PC-3 (cell line): ENCODE measurements at regions not wholly inside any gene's neighbourhood (a gene's known extent, or its start where the extent isn't known, plus 50 kb on each side); places are given as distances from the start of the nearest gene placed in this dataset.

ENCODE experiments used
- EZH2phosphoT487 ChIP-seq: fragments of 300-600 bp; sonication (generic); IDR thresholded peaks from 2 replicates; pipeline ENCODE4 v1.6.1; 2018; ENCODE audit warnings: mild to moderate bottlenecking, antibody characterized with exemption, low read length, borderline replicate concordance
- TF ChIP-seq, protein P1 (sequence below): fragments of 300-600 bp; sonication (generic); conservative IDR thresholded peaks from 2 replicates; pipeline ENCODE4 v1.5.1; 2017; ENCODE audit warnings: antibody characterized with exemption, low read depth, mild to moderate bottlenecking, low read length

DNA sequence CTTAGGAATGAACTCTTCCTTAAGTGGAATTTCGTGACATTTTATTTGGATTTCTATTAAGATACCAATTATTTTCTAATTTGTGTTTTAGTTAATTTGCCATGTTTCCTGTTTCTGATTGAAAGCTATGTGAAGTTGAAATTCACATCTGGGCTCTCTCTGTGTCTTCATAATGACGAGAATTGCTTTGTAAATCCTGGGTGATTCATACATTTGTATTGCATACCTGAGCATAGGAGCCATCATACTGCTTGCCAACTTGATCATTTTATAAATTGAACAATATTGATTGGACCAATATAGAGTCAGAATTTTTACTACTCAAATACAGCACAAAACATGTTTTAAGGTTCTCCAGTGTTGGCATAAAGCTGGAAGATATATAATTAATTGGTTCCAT, 817.9 kb downstream of the BRINP3 start:
- TF ChIP-seq, protein P1, sequence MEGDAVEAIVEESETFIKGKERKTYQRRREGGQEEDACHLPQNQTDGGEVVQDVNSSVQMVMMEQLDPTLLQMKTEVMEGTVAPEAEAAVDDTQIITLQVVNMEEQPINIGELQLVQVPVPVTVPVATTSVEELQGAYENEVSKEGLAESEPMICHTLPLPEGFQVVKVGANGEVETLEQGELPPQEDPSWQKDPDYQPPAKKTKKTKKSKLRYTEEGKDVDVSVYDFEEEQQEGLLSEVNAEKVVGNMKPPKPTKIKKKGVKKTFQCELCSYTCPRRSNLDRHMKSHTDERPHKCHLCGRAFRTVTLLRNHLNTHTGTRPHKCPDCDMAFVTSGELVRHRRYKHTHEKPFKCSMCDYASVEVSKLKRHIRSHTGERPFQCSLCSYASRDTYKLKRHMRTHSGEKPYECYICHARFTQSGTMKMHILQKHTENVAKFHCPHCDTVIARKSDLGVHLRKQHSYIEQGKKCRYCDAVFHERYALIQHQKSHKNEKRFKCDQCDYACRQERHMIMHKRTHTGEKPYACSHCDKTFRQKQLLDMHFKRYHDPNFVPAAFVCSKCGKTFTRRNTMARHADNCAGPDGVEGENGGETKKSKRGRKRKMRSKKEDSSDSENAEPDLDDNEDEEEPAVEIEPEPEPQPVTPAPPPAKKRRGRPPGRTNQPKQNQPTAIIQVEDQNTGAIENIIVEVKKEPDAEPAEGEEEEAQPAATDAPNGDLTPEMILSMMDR: no peak
- no peak for TF ChIP-seq EZH2phosphoT487
